HCT116 (cell line): ENCODE measurements at regions not wholly inside any gene's neighbourhood (a gene's known extent, or its start where the extent isn't known, plus 50 kb on each side); places are given as distances from the start of the nearest gene placed in this dataset.

Source experiments
- ATAC-seq: fragments of 200-7000 bp; cut with Tn5 transposase; 2 replicates; pipeline ENCODE4 v1.9.1; 2020; ENCODE audit warnings: mild to moderate bottlenecking, moderate library complexity
- BruUV-seq: library from RNA; stranded (reverse); fragments of 400-500 nt; replicated peaks from 2 replicates; lab custom pipeline; 2021; lab: Mats Ljungman, UMichigan
- CTCF ChIA-PET: fragments of 300-600 bp; sonication (Branson Sonifier 250); formaldehyde crosslinking; loops from one replicate; lab custom pipeline; 2021; ENCODE audit warnings: antibody characterized with exemption; lab: Charles Lee
- POLR2A ChIA-PET: fragments of 300-600, 350-600 bp; sonication (Branson Sonifier 250); formaldehyde crosslinking; loops from one replicate; lab custom pipeline; 2021; ENCODE audit warnings: antibody characterized with exemption; lab: Charles Lee
- RAD21 ChIA-PET, 2 experiments: fragments of 300-600 bp; sonication (Branson Sonifier 250); formaldehyde crosslinking; loops; one replicate each; lab custom pipeline; 2023; ENCODE audit warnings: low total read pairs in 2 of 2; ENCODE audit not compliant: uncharacterized antibody in 2 of 2, unreplicated experiment in 2 of 2, low non-redundant PET in 1 of 2; lab: Charles Lee
- DNase-seq: peaks from one replicate; pipeline ENCODE4 v3.0.0-alpha.2; 2010; ENCODE audit warnings: low read depth, low spot score
- H2AFZ ChIP-seq: fragments of 200-600 bp; shearing (Covaris generic), sonication (generic); 2 replicates; pipeline ENCODE4 v1.6.1; 2017; ENCODE audit warnings: low read depth, mixed run types, mixed read lengths, antibody characterized with exemption, low read length; ENCODE audit not compliant: poor library complexity, severe bottlenecking
- H3K27ac ChIP-seq: 2 replicates; pipeline ENCODE4 v1.5.1; 2012; ENCODE audit warnings: low read depth, low read length
- H3K27me3 ChIP-seq: fragments of 200-600 bp; sonication (generic); 2 replicates; pipeline ENCODE4 v1.6.1; 2016; ENCODE audit warnings: mixed run types, low read length, mixed read lengths; ENCODE audit not compliant: insufficient read depth
- H3K36me3 ChIP-seq, 2 experiments: fragments of 200-500 bp in 1 of 2; fragments of 200-600 bp in 1 of 2; sonication (Bioruptor generic) in 1 of 2; sonication (generic) in 1 of 2; 2 replicates each; pipeline versions ENCODE4 v1.5.1 to v1.6.1; 2014 to 2016; ENCODE audit warnings: low read length in 2 of 2, inconsistent platforms in 1 of 2, mixed read lengths in 1 of 2, mixed run types in 1 of 2; ENCODE audit not compliant: insufficient read depth in 2 of 2, control insufficient read depth in 1 of 2
- H3K4me1 ChIP-seq, 2 experiments: fragments of 200-600 bp in 1 of 2; sonication (generic) in 1 of 2; 2 replicates each; pipeline versions ENCODE4 v1.5.1 to v1.6.1; 2012 to 2017; ENCODE audit warnings: low read length in 2 of 2, inconsistent platforms in 1 of 2, mild to moderate bottlenecking in 1 of 2, mixed read lengths in 1 of 2, mixed run types in 1 of 2, moderate library complexity in 1 of 2; ENCODE audit not compliant: insufficient read depth in 2 of 2, control insufficient read depth in 1 of 2
- H3K4me2 ChIP-seq: fragments of 200-600 bp; sonication (generic); 2 replicates; pipeline ENCODE4 v1.6.1; 2017; ENCODE audit warnings: mixed run types, low read length, mixed read lengths
- H3K4me3 ChIP-seq, 2 experiments: fragments of 200-600 bp in 1 of 2; sonication (generic) in 1 of 2; replicated peaks in 1 of 2; 2 replicates each; pipeline ENCODE4 v1.5.1; 2011 to 2016; ENCODE audit warnings: low read length in 2 of 2, control low read depth in 1 of 2, low read depth in 1 of 2, mild to moderate bottlenecking in 1 of 2, mixed read lengths in 1 of 2, mixed run types in 1 of 2
- H3K79me2 ChIP-seq: fragments of 200-600 bp; sonication (generic); 2 replicates; pipeline ENCODE4 v1.6.1; 2017; ENCODE audit warnings: mild to moderate bottlenecking, mixed run types, low read length, moderate library complexity, mixed read lengths; ENCODE audit not compliant: insufficient read depth
- H3K9ac ChIP-seq: fragments of 200-600 bp; sonication (generic); 2 replicates; pipeline ENCODE4 v1.6.1; 2016; ENCODE audit warnings: low read length, mixed read lengths
- H3K9me2 ChIP-seq: fragments of 200-600 bp; sonication (generic), shearing (Covaris generic); 2 replicates; pipeline ENCODE4 v1.6.1; 2017; ENCODE audit warnings: mixed run types, mild to moderate bottlenecking, moderate library complexity; ENCODE audit not compliant: insufficient read depth
- H3K9me3 ChIP-seq, 2 experiments: fragments of 200-500 bp in 1 of 2; fragments of 200-600 bp in 1 of 2; sonication (Bioruptor generic) in 1 of 2; sonication (generic) in 1 of 2; 2 replicates each; pipeline ENCODE4 v1.6.1; 2014 to 2017; ENCODE audit warnings: low read length in 2 of 2, mixed read lengths in 2 of 2, inconsistent platforms in 1 of 2, low read depth in 1 of 2, mild to moderate bottlenecking in 1 of 2, mixed run types in 1 of 2, moderate library complexity in 1 of 2; ENCODE audit not compliant: control insufficient read depth in 1 of 2, insufficient read depth in 1 of 2
- H4K20me1 ChIP-seq: fragments of 200-600 bp; sonication (generic), shearing (Covaris generic); 2 replicates; pipeline ENCODE4 v1.6.1; 2017; ENCODE audit warnings: mixed run types, mild to moderate bottlenecking, moderate library complexity; ENCODE audit not compliant: insufficient read depth
- CEBPB ChIP-seq: IDR thresholded peaks from 2 replicates; pipeline ENCODE4 v1.6.1; 2012; ENCODE audit warnings: low read depth
- EGR1 ChIP-seq: IDR thresholded peaks from 2 replicates; pipeline ENCODE4 v1.6.1; 2012; ENCODE audit warnings: low read depth
- ELF1 ChIP-seq: IDR thresholded peaks from 2 replicates; pipeline ENCODE4 v1.6.1; 2012; ENCODE audit warnings: low read depth, borderline replicate concordance
- FOSL1 ChIP-seq: IDR thresholded peaks from 2 replicates; pipeline ENCODE4 v1.6.1; 2012; ENCODE audit warnings: low read depth
- JUND ChIP-seq: IDR thresholded peaks from 2 replicates; pipeline ENCODE4 v1.6.1; 2012
- POLR2A ChIP-seq: IDR thresholded peaks from 2 replicates; pipeline ENCODE4 v1.7.0; 2011; ENCODE audit warnings: borderline replicate concordance; ENCODE audit not compliant: insufficient read depth, insufficient read length; ENCODE audit errors: extremely low read depth
- POLR2AphosphoS5 ChIP-seq: IDR thresholded peaks from 2 replicates; pipeline ENCODE4 v1.6.1; 2011; ENCODE audit warnings: mild to moderate bottlenecking, low read depth, low read length, moderate library complexity
- SIN3A ChIP-seq: IDR thresholded peaks from 2 replicates; pipeline ENCODE4 v1.6.1; 2012; ENCODE audit warnings: low read depth
- SP1 ChIP-seq: IDR thresholded peaks from 2 replicates; pipeline ENCODE4 v1.6.1; 2012; ENCODE audit warnings: low read depth
- SRF ChIP-seq: IDR thresholded peaks from 2 replicates; pipeline ENCODE4 v1.6.1; 2012; ENCODE audit warnings: low read depth
- TCF7L2 ChIP-seq: IDR thresholded peaks from 2 replicates; pipeline ENCODE4 v1.7.0; 2011; ENCODE audit warnings: borderline replicate concordance, inconsistent platforms; ENCODE audit not compliant: insufficient read depth, insufficient read length; ENCODE audit errors: extremely low read depth
- YY1 ChIP-seq: IDR thresholded peaks from 2 replicates; pipeline ENCODE4 v1.6.1; 2011; ENCODE audit warnings: low read length, low read depth, moderate library complexity, mild to moderate bottlenecking; ENCODE audit not compliant: insufficient replicate concordance; ENCODE audit errors: extremely low read depth
- ZFX ChIP-seq: fragments of 450-650 bp; IDR thresholded peaks from 2 replicates; pipeline ENCODE4 v1.6.1; 2017
- intact Hi-C: fragments of 100-400 bp; cut with micrococcal nuclease; formaldehyde crosslinking; loops from 2 replicates; pipeline ENCODE4 v1.10.0; 2022
- TF ChIP-seq, protein P1 (sequence below): IDR thresholded peaks from 2 replicates; pipeline ENCODE4 v1.6.1; 2012
- TF ChIP-seq, protein P2 (sequence below): IDR thresholded peaks from 2 replicates; pipeline ENCODE4 v1.6.1; 2011; ENCODE audit warnings: mild to moderate bottlenecking, low read length, moderate library complexity; ENCODE audit not compliant: insufficient replicate concordance; ENCODE audit errors: extremely low read depth

DNA sequence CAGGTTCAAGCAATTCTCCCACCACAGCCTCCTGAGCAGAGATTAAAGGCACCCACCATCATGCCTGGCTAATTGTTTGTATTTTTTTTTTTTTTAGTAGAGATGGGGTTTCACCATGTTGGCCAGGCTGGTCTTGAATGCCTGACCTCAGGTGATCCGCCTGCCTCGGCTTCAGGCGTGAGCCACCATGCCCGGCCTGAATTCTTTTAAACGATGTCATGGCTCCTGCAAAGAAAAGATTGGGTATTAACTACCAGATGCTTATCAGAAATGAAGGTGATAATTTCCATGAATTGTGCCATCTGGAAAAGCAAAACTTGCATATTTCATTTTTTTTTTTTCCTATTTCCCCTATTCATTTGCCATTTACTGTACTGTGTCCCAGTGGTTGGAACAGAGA lies 195.7 kb upstream of the IGFBP7 start:
- Histone ChIP-seq H3K4me3 (no peak overlapping the region), H4K20me1 (no peaks in the 10 kb centered on the region), H3K4me2 (no peak overlapping the region), H3K9ac (no peak overlapping the region), H3K27ac (no peak overlapping the region), H3K9me3 (no peaks in the 10 kb centered on the region), H3K79me2 (no peaks in the 10 kb centered on the region), H2AFZ (no peak overlapping the region), H3K4me1 (no peaks in the 10 kb centered on the region), H3K9me2 (no peaks in the 10 kb centered on the region), H3K36me3 (no peaks in the 10 kb centered on the region), H3K27me3 (no peaks in the 10 kb centered on the region)
- ATAC-seq (no peak), DNase-seq (no peak)
- POLR2A ChIA-PET: no interaction called here
- intact Hi-C loops: no loop called here
- TF ChIP-seq TCF7L2 (no peak), SRF (no peak), CEBPB (no peak), JUND (no peak), SIN3A (no peak)
- TF ChIP-seq, protein P1, sequence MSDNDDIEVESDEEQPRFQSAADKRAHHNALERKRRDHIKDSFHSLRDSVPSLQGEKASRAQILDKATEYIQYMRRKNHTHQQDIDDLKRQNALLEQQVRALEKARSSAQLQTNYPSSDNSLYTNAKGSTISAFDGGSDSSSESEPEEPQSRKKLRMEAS: no peak
- TF ChIP-seq, protein P2, sequence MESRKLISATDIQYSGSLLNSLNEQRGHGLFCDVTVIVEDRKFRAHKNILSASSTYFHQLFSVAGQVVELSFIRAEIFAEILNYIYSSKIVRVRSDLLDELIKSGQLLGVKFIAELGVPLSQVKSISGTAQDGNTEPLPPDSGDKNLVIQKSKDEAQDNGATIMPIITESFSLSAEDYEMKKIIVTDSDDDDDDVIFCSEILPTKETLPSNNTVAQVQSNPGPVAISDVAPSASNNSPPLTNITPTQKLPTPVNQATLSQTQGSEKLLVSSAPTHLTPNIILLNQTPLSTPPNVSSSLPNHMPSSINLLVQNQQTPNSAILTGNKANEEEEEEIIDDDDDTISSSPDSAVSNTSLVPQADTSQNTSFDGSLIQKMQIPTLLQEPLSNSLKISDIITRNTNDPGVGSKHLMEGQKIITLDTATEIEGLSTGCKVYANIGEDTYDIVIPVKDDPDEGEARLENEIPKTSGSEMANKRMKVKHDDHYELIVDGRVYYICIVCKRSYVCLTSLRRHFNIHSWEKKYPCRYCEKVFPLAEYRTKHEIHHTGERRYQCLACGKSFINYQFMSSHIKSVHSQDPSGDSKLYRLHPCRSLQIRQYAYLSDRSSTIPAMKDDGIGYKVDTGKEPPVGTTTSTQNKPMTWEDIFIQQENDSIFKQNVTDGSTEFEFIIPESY: no peak
- CTCF ChIA-PET: no interaction called here
- RAD21 ChIA-PET: no interaction called here
- BruUV-seq: no TSS peak

DNA sequence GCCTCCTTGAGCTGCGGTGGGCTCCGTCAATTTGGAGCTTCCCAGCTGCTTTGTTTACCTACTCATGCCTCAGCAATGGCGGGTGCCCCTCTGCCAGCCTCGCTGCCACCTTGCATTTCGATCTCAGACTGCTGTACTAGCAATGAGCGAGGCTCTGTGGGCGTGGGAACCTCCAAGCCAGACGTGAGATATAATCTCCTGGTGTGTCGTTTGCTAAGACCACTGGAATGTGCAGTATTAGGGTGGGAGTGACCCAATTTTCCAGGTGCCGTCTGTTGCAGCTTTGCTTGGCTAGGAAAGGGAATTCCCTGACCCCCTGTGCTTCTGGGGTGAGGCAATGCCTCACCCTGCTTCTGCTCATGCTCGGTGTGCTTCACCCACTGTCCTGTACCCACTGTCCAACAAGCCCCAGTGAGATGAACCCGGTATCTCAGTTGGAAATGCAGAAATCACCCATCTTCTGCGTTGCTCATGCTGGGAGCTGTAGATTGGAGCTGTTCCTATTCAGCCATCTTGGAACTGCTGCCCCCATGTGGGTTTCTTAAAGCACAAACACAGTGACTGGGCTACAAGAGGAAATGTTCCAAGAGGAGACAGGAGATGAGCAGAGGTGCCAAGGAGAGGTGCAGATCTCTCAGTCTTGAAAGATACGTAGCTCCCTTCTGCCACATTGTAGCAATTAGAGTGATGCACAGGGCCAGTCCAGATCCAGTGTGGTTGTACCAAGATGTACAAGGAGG lies 193.0 kb upstream of the IGFBP7 start:
- Histone ChIP-seq H2AFZ (no peak overlapping the region), H3K27me3 (no peaks in the 10 kb centered on the region), H4K20me1 (no peaks in the 10 kb centered on the region), H3K4me2 (no peak overlapping the region), H3K79me2 (no peaks in the 10 kb centered on the region), H3K9me2 (no peaks in the 10 kb centered on the region), H3K9me3 (no peaks in the 10 kb centered on the region), H3K36me3 (no peaks in the 10 kb centered on the region), H3K4me1 (no peaks in the 10 kb centered on the region), H3K9ac (no peak overlapping the region), H3K4me3 (no peak overlapping the region), H3K27ac (no peak overlapping the region)
- no TSS peak for BruUV-seq
- ATAC-seq: no peak
- ChIA-PET RAD21 (no interaction called here), POLR2A (no interaction called here), CTCF (no interaction called here)
- no peak for DNase-seq
- intact Hi-C loops: no loop called here
- TF ChIP-seq POLR2A: no peak
- no peak for TF ChIP-seq SP1
- no peak for TF ChIP-seq CEBPB
- no peak for TF ChIP-seq SRF
- TF ChIP-seq JUND: no peak
- TF ChIP-seq, protein P2: no peak
- TF ChIP-seq EGR1: no peak
- no peak for TF ChIP-seq FOSL1
- TF ChIP-seq ZFX: no peak
- TF ChIP-seq TCF7L2: no peak
- TF ChIP-seq ELF1: no peak
- TF ChIP-seq SIN3A: no peak
- no peak for TF ChIP-seq POLR2AphosphoS5
- TF ChIP-seq YY1: no peak
